ENCODE measurements at regions not wholly inside any gene's neighbourhood (a gene's known extent, or its start where the extent isn't known, plus 50 kb on each side); places are given as distances from the start of the nearest gene placed in this dataset.
"Not testable (repeated sequence)": the region's sequence is repeated elsewhere in the genome, so short reads cannot be mapped to it uniquely, and the experiment has no call there.

GRCh38 chr5:25552871-25553481 is 908.2 kb upstream of the CDH10 start:
- POLR2A ChIA-PET = no interaction called here
- Mint-ChIP-seq H3K27me3 (no peaks in the 10 kb centered on the region), H3K4me3 (no peak overlapping the region), H3K27ac (no peak overlapping the region), H3K36me3 (ENCODE audit: low read depth) (no peaks in the 10 kb centered on the region), H3K4me1 (no peaks in the 10 kb centered on the region), H3K9me3 (peaks cover 3% of the 10 kb centered on the region)
- no peak for DNase-seq
- CTCF ChIA-PET = no interaction called here

GRCh38 chr5:25550793-25551192 is 906.0 kb upstream of the CDH10 start:
- H3K4me3 Mint-ChIP-seq = no peak overlapping the region
- no peak for DNase-seq
- H3K27ac Mint-ChIP-seq = no peak overlapping the region
- no peaks in the 10 kb centered on the region for H3K27me3 Mint-ChIP-seq
- H3K36me3 Mint-ChIP-seq (ENCODE audit: low read depth) = no peaks in the 10 kb centered on the region
- CTCF ChIA-PET = no interaction called here
- H3K9me3 Mint-ChIP-seq = peaks cover 7% of the 10 kb centered on the region
- POLR2A ChIA-PET = no interaction called here
- no peaks in the 10 kb centered on the region for H3K4me1 Mint-ChIP-seq

GRCh38 chr5:25544652-25545249 is 900.0 kb upstream of the CDH10 start:
- Mint-ChIP-seq H3K4me3 (no peak overlapping the region), H3K9me3 (peaks cover 7% of the 10 kb centered on the region), H3K4me1 (no peaks in the 10 kb centered on the region), H3K27ac (no peak overlapping the region), H3K27me3 (no peaks in the 10 kb centered on the region), H3K36me3 (ENCODE audit: low read depth) (no peaks in the 10 kb centered on the region)
- ChIA-PET CTCF (no interaction called here), POLR2A (no interaction called here)
- DNase-seq = no peak

- Mint-ChIP-seq H3K36me3 (ENCODE audit: low read depth) (no peaks in the 10 kb centered on the region), H3K4me3 (no peak overlapping the region), H3K27me3 (no peaks in the 10 kb centered on the region), H3K4me1 (no peaks in the 10 kb centered on the region), H3K9me3 (peaks cover 2% of the 10 kb centered on the region), H3K27ac (no peak overlapping the region)
- POLR2A ChIA-PET = no interaction called here
- no peak for DNase-seq
- CTCF ChIA-PET = no interaction called here
Observed at GRCh38 chr5:25540628-25541027, 895.9 kb upstream of the CDH10 start.

- H3K9me3 Mint-ChIP-seq = peaks cover 2% of the 10 kb centered on the region
- CTCF ChIA-PET = no interaction called here
- H3K4me1 Mint-ChIP-seq = no peaks in the 10 kb centered on the region
Observed at GRCh38 chr5:25539536-25539935, 894.8 kb upstream of the CDH10 start.

GRCh38 chr5:25536461-25536860 is 891.7 kb upstream of the CDH10 start:
- DNase-seq; CTCF ChIA-PET; H3K36me3 Mint-ChIP-seq (ENCODE audit: low read depth); H3K27me3 Mint-ChIP-seq; H3K27ac Mint-ChIP-seq; H3K9me3 Mint-ChIP-seq; H3K4me1 Mint-ChIP-seq; H3K4me3 Mint-ChIP-seq; POLR2A ChIA-PET: not testable (repeated sequence)

More at GRCh38 chr5:25539536-25539935, 894.8 kb upstream of the CDH10 start:
- Mint-ChIP-seq H3K27me3 (no peaks in the 10 kb centered on the region), H3K4me3 (no peak overlapping the region), H3K36me3 (ENCODE audit: low read depth) (no peaks in the 10 kb centered on the region), H3K27ac (no peak overlapping the region)
- DNase-seq = no peak
- POLR2A ChIA-PET = no interaction called here

- no peak for DNase-seq
- CTCF ChIA-PET = no interaction called here
- no peak overlapping the region for H3K27ac Mint-ChIP-seq
- no peak overlapping the region for H3K4me3 Mint-ChIP-seq
- POLR2A ChIA-PET = no interaction called here
- H3K36me3 Mint-ChIP-seq (ENCODE audit: low read depth) = no peaks in the 10 kb centered on the region
- no peaks in the 10 kb centered on the region for H3K4me1 Mint-ChIP-seq
- no peaks in the 10 kb centered on the region for H3K27me3 Mint-ChIP-seq
- peaks cover 9% of the 10 kb centered on the region for H3K9me3 Mint-ChIP-seq
Observed at GRCh38 chr5:25516141-25516540, 871.4 kb upstream of the CDH10 start.

- POLR2A ChIA-PET = no interaction called here
- no peaks in the 10 kb centered on the region for H3K4me1 Mint-ChIP-seq
- H3K9me3 Mint-ChIP-seq = peaks cover 9% of the 10 kb centered on the region
- no peak for DNase-seq
- H3K36me3 Mint-ChIP-seq (ENCODE audit: low read depth) = no peaks in the 10 kb centered on the region
- no peak overlapping the region for H3K4me3 Mint-ChIP-seq
- no peaks in the 10 kb centered on the region for H3K27me3 Mint-ChIP-seq
- no peak overlapping the region for H3K27ac Mint-ChIP-seq
- CTCF ChIA-PET = no interaction called here
Observed at GRCh38 chr5:25515525-25515924, 870.7 kb upstream of the CDH10 start.

- H3K9me3 Mint-ChIP-seq = not testable (repeated sequence)
Observed at GRCh38 chr5:25510692-25511091, 865.9 kb upstream of the CDH10 start.

GRCh38 chr5:25508011-25508410 is 863.2 kb upstream of the CDH10 start:
- H3K9me3 Mint-ChIP-seq; H3K4me1 Mint-ChIP-seq; DNase-seq; POLR2A ChIA-PET; H3K36me3 Mint-ChIP-seq (ENCODE audit: low read depth); H3K27me3 Mint-ChIP-seq; H3K27ac Mint-ChIP-seq; CTCF ChIA-PET; H3K4me3 Mint-ChIP-seq: not testable (repeated sequence)

More at GRCh38 chr5:25510692-25511091, 865.9 kb upstream of the CDH10 start:
- H3K4me3 Mint-ChIP-seq; POLR2A ChIA-PET; CTCF ChIA-PET; H3K27ac Mint-ChIP-seq; H3K27me3 Mint-ChIP-seq; H3K4me1 Mint-ChIP-seq; H3K36me3 Mint-ChIP-seq (ENCODE audit: low read depth); DNase-seq: not testable (repeated sequence)

GRCh38 chr5:25500635-25501034 is 855.9 kb upstream of the CDH10 start:
- H3K4me3 Mint-ChIP-seq = no peak overlapping the region
- no peaks in the 10 kb centered on the region for H3K4me1 Mint-ChIP-seq
- H3K9me3 Mint-ChIP-seq = peaks cover 12% of the 10 kb centered on the region
- ChIA-PET POLR2A (no interaction called here), CTCF (no interaction called here)
- H3K27me3 Mint-ChIP-seq = no peaks in the 10 kb centered on the region
- H3K36me3 Mint-ChIP-seq (ENCODE audit: low read depth) = no peaks in the 10 kb centered on the region
- no peak overlapping the region for H3K27ac Mint-ChIP-seq
- no peak for DNase-seq

- Mint-ChIP-seq H3K4me3 (no peak overlapping the region), H3K27ac (no peak overlapping the region), H3K27me3 (no peaks in the 10 kb centered on the region), H3K4me1 (no peaks in the 10 kb centered on the region), H3K9me3 (peaks cover 11% of the 10 kb centered on the region), H3K36me3 (ENCODE audit: low read depth) (no peaks in the 10 kb centered on the region)
- POLR2A ChIA-PET = no interaction called here
- CTCF ChIA-PET = no interaction called here
- DNase-seq = no peak
Observed at GRCh38 chr5:25489834-25490538, 845.2 kb upstream of the CDH10 start.

- Mint-ChIP-seq H3K4me3 (no peak overlapping the region), H3K9me3 (peaks cover 11% of the 10 kb centered on the region), H3K27me3 (no peaks in the 10 kb centered on the region), H3K27ac (no peak overlapping the region), H3K4me1 (no peaks in the 10 kb centered on the region), H3K36me3 (ENCODE audit: low read depth) (no peaks in the 10 kb centered on the region)
- ChIA-PET POLR2A (no interaction called here), CTCF (no interaction called here)
- no peak for DNase-seq
Observed at GRCh38 chr5:25488119-25488518, 843.3 kb upstream of the CDH10 start.

GRCh38 chr5:25484391-25484790 is 839.6 kb upstream of the CDH10 start:
- POLR2A ChIA-PET = no interaction called here
- CTCF ChIA-PET = no interaction called here
- Mint-ChIP-seq H3K4me3 (no peak overlapping the region), H3K27me3 (no peaks in the 10 kb centered on the region), H3K27ac (no peak overlapping the region), H3K9me3 (peaks cover 11% of the 10 kb centered on the region), H3K4me1 (no peaks in the 10 kb centered on the region), H3K36me3 (ENCODE audit: low read depth) (no peaks in the 10 kb centered on the region)
- DNase-seq = no peak

Measured in activated CD4-positive, alpha-beta memory T cell treated with anti-CD3 and anti-CD28 coated beads, Interleukin-2, amount 10 ng/mL, durations not matched to agents 7 days and 5 days (primary cell).